ENCODE measurements at regions not wholly inside any gene's neighbourhood (a gene's known extent, or its start where the extent isn't known, plus 50 kb on each side); places are given as distances from the start of the nearest gene placed in this dataset.
"Not testable (repeated sequence)": the region's sequence is repeated elsewhere in the genome, so short reads cannot be mapped to it uniquely, and the experiment has no call there.

DNA sequence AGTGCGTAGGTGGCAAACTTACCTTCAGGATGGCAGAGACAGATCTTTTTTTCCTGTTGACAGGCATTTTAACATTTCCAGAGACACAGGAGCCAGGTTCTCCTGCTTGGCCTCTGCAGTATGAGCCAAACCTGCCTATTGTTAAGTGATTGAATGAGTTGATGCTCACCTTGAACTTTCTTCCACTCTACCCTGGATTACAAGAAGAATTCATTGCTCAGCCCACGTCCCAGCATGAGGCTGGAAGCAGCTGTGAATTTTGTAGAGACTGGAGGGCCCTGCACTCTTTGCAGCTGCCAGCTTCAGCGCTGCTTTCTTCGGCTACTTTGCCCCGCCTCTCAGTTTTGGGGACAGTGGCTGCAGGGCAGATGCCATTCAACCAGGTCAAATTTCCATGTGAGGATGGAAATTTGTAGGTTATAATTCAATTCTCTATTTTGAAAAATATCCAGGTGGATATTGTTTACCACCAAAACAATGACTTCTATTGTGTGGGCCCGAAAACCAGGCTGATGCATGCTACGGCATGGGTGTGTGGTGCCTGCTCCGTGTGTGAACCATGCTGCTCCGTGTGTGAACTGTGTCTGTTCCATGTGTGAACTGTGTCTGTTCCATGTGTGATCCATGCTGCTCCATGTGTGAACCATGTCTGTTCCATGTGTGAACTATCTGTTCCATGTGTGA lies 75.2 kb upstream of the METTL9 start:
- no peak for DNase-seq
- no peak overlapping the region for H3K4me3 Mint-ChIP-seq
- H3K4me1 Mint-ChIP-seq = peaks cover 3% of the 10 kb centered on the region
- H3K9me3 Mint-ChIP-seq = no peaks in the 10 kb centered on the region
- no peak overlapping the region for H3K27ac Mint-ChIP-seq
- peaks cover 5% of the 10 kb centered on the region for H3K36me3 Mint-ChIP-seq
- peaks cover 7% of the 10 kb centered on the region for H3K27me3 Mint-ChIP-seq

DNA sequence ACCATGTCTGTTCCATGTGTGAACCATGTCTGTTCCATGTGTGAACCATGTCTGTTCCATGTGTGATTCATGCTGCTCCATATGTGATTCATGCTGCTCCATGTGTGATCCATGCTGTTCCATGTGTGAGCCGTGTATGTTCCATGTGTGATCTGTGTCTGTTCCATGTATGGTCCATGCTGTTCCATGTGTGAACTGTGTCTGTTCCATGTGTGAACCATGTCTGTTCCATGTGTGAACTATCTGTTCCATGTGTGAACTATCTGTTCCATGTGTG lies 74.7 kb upstream of the METTL9 start:
- H3K4me3 Mint-ChIP-seq, H3K27me3 Mint-ChIP-seq, H3K27ac Mint-ChIP-seq, H3K9me3 Mint-ChIP-seq, H3K36me3 Mint-ChIP-seq, H3K4me1 Mint-ChIP-seq, DNase-seq: not testable (repeated sequence)

DNA sequence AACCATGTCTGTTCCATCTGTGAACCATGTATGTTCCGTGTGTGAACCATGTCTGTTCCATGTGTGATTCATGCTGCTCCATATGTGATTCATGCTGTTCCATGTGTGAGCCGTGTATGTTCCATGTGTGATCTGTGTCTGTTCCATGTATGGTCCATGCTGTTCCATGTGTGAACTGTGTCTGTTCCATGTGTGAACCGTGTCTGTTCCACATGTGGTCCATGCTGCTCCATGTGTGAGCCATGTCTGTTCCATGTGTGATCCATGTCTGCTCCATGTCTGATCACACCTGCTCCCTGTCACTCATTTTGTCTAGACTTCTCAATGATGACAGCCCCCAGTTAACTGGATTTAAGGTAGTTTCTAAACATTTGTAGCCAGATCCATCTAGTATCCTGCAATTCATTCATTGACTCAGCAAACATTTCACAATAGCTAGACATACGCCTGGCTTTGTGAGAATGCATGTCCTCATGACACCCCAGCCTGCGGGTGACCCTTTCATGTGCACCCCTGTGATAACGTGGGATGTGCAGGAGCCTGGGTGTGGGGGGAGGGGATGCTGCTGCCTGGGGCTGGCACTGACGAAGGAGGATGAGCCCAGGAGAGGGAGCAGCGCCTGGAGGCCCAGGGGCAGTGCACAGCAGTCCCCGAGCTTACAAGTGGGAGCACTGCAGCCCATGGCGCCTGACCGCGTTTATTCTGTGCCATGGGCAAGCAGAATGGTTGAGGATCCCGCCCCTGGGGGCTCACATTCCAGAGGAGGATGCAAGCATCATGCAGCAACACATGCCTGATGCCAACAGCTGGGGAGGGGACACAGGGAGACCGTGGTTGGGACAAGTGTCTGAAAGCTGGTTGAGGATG lies 74.1 kb upstream of the METTL9 start:
- H3K27me3 Mint-ChIP-seq, H3K4me1 Mint-ChIP-seq, DNase-seq, H3K36me3 Mint-ChIP-seq, H3K27ac Mint-ChIP-seq, H3K9me3 Mint-ChIP-seq, H3K4me3 Mint-ChIP-seq: not testable (repeated sequence)

DNA sequence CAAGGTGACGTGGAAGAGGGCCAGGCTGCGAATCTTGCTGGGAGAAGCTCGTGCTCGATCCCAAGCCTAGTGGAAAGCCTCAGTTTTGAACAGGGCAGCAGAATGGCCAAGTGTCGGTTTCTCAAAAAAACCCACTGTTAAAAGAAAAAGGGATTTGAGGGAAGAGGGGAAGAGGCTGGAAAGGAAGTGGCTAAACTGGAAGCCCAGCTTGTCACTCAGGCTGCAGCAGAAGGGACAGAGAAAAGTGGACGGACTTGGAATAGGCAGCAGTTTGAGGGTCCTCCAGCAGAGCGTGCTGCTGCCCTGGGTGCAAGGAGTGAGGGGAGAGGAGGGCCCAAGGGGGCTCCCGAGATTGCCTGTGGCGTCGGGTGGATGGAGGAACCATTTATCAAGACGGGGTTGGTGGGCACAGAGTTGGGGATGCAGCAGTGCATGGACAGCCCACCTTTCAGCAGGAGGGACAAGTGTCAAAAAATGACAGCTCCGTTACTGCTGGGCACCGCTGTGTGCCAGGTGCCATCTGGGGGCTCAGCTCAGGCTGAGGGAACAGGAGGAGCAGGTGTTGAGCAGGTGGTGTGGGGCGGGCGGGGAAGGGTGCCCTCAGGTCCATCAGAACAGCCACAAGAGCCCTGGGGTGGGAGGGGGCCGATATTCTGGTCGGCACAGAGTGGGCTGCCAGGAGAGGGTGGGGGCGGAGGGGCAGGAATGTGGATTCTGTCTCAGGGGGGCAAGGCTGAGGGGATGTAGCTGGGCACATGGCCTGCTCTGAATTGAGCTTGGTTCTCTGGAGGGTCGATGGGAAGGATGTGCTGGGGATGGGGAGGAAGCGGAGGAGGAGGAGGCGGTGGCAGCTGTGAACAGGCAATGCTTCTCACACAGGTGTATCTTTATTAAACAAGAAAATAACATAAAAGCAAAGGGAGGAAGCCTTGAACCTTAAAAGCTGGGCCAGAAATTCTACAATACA lies 73.1 kb upstream of the METTL9 start:
- H3K27me3 Mint-ChIP-seq, H3K9me3 Mint-ChIP-seq, H3K4me3 Mint-ChIP-seq, H3K36me3 Mint-ChIP-seq, H3K4me1 Mint-ChIP-seq, DNase-seq, H3K27ac Mint-ChIP-seq: not testable (repeated sequence)

DNA sequence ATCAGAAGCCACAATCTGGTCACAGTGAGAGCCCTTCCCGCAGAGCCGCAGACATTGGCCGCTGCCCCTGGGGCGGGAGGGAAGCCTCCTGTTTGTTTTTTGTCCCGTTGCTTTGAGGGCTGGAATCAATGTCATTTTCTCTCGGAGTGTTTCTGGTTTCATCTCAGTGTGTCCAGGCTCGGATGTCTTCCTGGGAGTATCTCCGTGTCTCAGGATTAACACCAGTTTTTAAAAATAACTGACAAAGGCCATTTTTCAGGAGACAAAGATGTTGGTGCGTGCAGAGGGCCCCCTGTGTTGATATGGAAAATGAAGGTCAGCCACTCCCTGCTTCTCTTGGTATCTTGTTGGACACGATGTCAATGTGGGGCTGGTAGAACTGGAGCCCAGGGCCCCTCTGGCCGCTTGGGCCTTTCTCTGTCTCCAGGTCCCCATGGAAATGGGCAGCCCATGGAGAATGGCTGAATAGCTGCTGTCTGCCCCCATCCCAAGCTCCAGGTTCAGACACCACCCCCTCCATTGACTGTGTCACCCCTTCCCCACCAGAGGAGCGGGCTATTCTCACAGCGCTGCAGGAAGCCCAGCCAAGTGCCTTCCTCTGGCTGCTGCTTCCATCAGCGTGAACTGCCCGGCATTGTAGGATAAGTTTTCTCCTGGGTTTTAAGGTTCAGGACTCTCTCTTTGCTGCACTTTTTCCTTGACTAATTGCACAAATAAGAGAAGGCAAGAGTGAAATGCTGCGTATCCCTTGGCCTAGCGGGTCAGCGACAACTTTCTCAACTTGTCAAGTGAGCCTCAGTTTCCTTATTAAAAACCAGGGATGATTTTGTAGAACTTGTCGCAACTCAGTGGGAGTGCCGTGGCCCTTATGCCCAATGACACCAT lies 72.2 kb upstream of the METTL9 start:
- H3K4me3 Mint-ChIP-seq = no peak overlapping the region
- H3K27ac Mint-ChIP-seq = no peak overlapping the region
- H3K4me1 Mint-ChIP-seq = peaks cover 1% of the 10 kb centered on the region
- H3K9me3 Mint-ChIP-seq = no peaks in the 10 kb centered on the region
- H3K36me3 Mint-ChIP-seq = no peaks in the 10 kb centered on the region
- H3K27me3 Mint-ChIP-seq = peaks cover 7% of the 10 kb centered on the region
- no peak for DNase-seq

DNA sequence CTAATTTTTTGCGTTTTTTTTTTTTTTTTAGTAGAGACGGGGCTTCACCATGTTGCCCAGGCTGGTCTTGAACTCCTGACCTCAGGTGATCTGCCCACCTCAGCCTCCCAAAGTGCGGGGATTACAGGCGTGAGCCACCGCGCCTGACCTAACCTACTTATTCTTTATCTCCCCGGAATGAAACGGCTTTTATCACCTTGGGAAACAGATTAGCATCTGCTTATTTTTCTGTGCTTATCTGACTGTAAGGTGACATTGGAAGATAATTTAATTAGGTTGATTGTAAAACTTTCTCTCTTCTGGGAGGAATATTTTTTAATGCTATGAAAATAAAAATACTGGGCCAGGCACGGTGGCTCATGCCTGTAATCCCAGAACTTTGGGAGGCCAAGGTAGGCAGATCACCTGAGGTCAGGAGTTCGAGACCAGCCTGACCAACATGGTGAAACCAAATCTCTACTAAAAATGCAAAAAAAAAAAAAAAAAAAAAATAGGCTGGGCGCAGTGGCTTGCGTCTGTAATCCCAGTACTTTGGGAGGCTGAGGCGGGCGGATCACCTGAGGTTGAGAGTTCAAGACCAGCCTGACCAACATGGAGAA lies 70.2 kb upstream of the METTL9 start:
- not testable (repeated sequence) for H3K36me3 Mint-ChIP-seq, H3K27me3 Mint-ChIP-seq, H3K27ac Mint-ChIP-seq, DNase-seq, H3K4me1 Mint-ChIP-seq, H3K4me3 Mint-ChIP-seq, H3K9me3 Mint-ChIP-seq

DNA sequence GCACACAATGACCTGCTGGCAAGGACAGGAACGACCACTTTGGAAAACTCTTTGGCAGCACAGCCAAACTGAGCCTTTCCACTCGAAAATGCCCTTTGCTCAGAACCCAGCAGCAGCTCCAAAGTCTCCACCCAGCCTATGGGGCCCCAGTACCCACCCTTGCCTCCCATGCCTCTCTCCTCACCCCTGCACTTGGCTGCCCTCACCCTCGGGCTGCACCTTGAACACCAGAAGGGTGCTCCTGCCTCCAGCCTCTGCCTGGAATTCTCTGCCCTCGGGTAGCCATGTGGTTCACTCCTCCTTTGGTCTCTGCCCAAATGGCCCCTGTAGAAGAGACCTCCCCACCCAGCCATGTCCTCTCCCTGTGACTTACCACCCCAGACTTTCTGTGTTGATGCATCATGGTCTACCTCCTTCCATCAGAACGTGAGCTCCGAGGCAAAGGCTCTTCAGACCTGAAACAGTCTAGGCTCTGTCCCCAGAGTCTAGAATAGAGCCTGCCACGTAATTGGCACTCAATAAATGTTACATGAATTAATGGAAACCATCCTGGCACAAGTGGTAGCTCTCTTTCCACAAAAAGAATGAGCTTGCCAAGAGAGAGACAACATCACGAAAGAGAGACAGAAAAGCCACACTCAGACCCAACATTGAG lies 68.5 kb upstream of the METTL9 start:
- not testable (repeated sequence) for H3K36me3 Mint-ChIP-seq, H3K9me3 Mint-ChIP-seq, DNase-seq, H3K27me3 Mint-ChIP-seq, H3K4me3 Mint-ChIP-seq, H3K27ac Mint-ChIP-seq, H3K4me1 Mint-ChIP-seq

DNA sequence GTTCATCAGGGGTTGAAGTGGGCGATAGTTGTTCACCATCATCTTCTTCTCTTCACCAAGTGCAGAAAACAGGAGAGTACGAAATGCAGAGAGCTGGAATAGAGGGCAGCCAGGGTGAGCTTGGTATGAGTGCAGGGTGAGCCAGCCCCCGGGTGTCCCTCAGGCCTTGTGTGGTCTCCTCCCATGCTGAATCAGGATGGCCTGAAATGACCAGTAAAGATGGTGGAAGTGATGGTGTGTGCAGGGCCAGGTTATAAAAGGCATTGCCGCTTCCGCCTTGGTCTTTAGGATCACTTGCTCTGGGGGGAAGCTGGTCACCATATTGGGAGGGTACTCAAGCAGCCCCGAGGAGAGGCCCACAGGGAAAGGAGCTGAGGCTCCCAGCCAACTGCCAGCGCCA lies 66.4 kb upstream of the METTL9 start:
- not testable (repeated sequence) for H3K27me3 Mint-ChIP-seq, H3K36me3 Mint-ChIP-seq, H3K27ac Mint-ChIP-seq, H3K4me1 Mint-ChIP-seq, H3K9me3 Mint-ChIP-seq, H3K4me3 Mint-ChIP-seq, DNase-seq

DNA sequence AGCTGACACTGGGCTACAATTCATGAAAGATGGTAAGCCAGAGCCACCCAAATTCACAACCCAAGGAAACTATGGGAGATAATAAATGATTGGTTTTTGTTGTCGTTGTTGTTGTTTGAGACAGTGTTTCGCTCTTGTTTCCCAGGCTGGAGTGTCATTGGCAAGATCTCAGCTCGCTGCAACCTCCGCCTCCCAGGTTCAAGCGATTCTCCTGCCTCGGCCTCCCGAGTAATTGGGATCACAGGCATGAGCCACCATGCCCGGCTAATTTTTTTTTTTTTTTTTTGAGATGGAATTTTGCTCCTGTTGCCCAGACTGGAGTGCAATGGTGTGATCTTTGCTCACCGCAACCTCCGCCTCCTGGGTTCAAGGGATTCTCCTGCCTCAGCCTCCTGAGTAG lies 65.9 kb upstream of the METTL9 start:
- H3K27ac Mint-ChIP-seq, H3K27me3 Mint-ChIP-seq, DNase-seq, H3K4me3 Mint-ChIP-seq, H3K4me1 Mint-ChIP-seq, H3K36me3 Mint-ChIP-seq, H3K9me3 Mint-ChIP-seq: not testable (repeated sequence)

DNA sequence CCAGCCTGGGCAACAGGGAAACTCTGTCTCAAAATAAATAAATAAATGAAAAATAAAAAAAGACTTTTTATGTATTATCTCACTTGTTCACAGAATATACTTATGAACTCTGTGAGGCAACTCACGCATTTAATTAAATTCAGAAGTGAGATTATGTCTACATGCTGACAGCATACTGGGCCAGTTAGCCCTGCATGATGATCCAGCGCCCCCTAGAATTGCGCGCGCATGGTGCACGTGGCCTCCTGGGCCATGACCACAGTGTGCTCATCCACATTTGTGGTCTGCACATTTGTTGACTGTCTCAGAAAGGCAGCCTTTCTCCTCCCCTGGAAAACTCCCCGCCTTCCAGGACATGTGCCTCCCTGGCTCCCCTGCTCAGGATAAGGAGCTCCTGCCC lies 64.8 kb upstream of the METTL9 start:
- not testable (repeated sequence) for H3K27ac Mint-ChIP-seq, H3K4me3 Mint-ChIP-seq, H3K9me3 Mint-ChIP-seq, H3K27me3 Mint-ChIP-seq, H3K4me1 Mint-ChIP-seq, H3K36me3 Mint-ChIP-seq, DNase-seq

DNA sequence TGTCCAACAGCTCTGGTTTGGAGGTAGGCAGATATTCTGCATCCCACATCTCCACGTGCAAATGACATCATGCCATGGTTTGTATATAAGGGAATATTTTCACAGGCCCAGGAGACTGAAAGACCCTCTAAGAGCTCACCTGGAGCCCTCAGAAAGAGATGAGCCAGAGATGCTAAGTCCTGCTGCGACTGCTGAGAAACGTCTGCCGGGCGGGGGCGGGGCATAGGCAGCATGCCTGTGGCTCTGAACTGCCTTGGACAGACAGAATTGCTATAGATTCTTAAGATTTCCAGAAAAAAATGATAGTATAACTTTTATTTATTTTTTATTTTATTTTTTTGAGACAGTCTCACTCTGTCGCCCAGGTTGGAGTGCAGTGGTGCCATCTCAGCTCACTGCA lies 64.2 kb upstream of the METTL9 start:
- not testable (repeated sequence) for H3K27ac Mint-ChIP-seq, H3K9me3 Mint-ChIP-seq, H3K36me3 Mint-ChIP-seq, H3K4me3 Mint-ChIP-seq, DNase-seq, H3K27me3 Mint-ChIP-seq
- H3K4me1 Mint-ChIP-seq = peaks cover 12% of the 10 kb centered on the region

DNA sequence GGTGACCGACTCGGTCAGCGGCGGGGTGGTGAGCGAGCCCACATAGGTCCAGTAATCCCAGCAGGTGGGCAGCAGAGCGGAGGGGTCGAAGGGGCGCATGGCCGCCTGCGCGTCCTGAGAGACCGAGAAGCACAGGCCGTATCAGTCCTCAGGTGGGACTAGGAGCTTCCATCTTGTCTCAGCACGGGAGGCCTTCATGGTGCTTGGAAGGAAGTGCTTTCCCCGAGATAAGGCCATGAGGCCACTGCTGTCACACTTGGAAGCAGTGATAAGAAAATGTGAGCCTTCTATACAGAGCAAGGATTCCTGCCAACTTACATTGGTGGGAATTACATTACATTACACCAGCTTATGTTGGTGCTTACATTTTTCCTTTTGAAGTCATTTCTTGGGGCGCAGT lies 62.6 kb upstream of the METTL9 start:
- H3K4me1 Mint-ChIP-seq = peaks cover 24% of the 10 kb centered on the region
- not testable (repeated sequence) for DNase-seq, H3K9me3 Mint-ChIP-seq, H3K27ac Mint-ChIP-seq, H3K4me3 Mint-ChIP-seq, H3K36me3 Mint-ChIP-seq, H3K27me3 Mint-ChIP-seq

DNA sequence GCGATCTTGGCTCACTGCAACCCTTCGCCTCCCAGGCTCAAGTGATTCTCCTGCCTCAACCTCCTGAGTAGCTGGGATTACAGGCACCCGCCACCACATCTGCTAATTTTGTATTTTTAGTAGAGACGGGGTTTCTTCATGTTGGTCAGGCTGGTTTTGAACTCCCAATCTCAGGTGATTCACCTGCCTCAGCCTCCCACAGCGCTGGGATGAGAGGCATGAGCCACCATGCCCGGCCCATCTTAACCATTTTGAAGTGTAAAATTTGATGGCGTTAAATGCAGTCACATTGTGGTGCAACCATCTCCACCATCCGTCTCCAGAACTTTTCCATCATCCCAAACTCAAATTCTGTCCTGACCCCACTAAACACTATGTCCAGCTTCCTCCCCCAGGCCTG lies 61.8 kb upstream of the METTL9 start:
- H3K27me3 Mint-ChIP-seq, H3K36me3 Mint-ChIP-seq, H3K27ac Mint-ChIP-seq, H3K9me3 Mint-ChIP-seq, H3K4me3 Mint-ChIP-seq, DNase-seq: not testable (repeated sequence)
- H3K4me1 Mint-ChIP-seq = peaks cover 27% of the 10 kb centered on the region

DNA sequence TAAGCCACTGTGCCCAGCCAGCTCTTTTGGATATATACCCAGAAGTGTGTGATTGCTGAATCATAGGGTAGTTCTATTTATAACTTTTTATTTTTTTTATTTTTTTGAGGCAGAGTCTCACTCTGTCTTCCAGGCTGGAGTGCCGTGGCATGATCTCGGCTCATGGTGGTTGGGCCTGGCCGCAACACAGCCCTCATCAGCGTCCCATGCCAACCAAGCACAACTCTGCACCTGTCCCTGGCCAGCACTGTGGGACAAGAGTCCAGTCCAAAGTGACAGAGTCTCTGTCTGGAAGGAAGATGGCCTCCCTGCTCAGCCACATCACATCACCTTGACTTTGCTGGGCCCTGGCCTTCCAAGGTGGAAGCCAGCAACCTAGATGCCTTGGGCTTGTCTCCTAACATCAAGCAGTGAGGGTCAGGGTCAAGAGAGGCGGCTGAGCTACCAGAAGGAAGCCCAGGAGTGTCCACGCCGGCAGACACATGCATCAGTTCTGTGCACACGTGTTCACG lies 60.2 kb upstream of the METTL9 start:
- peaks cover 31% of the 10 kb centered on the region for H3K4me1 Mint-ChIP-seq
- H3K9me3 Mint-ChIP-seq, H3K27me3 Mint-ChIP-seq, H3K27ac Mint-ChIP-seq, H3K36me3 Mint-ChIP-seq, DNase-seq, H3K4me3 Mint-ChIP-seq: not testable (repeated sequence)
